ENCODE measurements at regions not wholly inside any gene's neighbourhood (a gene's known extent, or its start where the extent isn't known, plus 50 kb on each side); places are given as distances from the start of the nearest gene placed in this dataset.

DNA sequence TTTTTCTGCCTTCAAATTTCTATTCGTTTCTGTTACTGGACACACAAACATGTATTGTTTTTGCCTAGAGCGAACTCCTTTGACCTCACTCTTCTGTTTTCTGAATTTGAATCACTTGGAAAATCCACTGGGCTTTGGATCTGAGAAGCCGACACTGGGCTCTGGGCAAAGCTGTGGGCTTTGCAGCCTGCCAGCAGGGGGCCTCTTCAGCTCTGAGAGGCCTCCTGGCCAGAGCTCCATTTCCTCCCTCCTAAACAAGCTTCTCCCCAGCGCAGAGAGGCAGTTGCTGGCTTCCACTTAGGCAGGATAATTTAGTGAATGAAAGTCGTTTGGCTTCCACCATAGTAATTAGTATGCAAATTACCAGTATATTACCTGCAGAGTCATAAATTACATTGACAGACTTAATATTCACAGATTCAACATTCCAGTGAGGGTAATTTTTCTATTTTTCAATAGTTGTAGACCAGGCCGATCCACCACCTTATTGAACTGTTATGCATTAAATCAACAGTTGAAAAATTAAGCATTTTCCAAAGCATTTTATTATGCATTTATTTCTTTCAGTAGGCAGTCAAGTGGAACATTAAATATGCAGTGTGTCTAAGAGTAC is 104.0 kb upstream of the ZNF366 start (continued):
- TF ChIP-seq, protein P1, sequence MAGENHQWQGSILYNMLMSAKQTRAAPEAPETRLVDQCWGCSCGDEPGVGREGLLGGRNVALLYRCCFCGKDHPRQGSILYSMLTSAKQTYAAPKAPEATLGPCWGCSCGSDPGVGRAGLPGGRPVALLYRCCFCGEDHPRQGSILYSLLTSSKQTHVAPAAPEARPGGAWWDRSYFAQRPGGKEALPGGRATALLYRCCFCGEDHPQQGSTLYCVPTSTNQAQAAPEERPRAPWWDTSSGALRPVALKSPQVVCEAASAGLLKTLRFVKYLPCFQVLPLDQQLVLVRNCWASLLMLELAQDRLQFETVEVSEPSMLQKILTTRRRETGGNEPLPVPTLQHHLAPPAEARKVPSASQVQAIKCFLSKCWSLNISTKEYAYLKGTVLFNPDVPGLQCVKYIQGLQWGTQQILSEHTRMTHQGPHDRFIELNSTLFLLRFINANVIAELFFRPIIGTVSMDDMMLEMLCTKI (IDR thresholded peaks at IDR 0.05; ENCODE audit: partially characterized antibody): no peak
- TF ChIP-seq NR2C2 (CRISPR knock-in tag; IDR thresholded peaks at IDR 0.05): no peak
- no peak for TF ChIP-seq NR2C2 (tag; IDR thresholded peaks at IDR 0.05)
- TF ChIP-seq KAT8 (IDR thresholded peaks at IDR 0.05; ENCODE audit: low read depth): no peak
- TF ChIP-seq SMAD4 (CRISPR knock-in tag; conservative IDR thresholded peaks at IDR 0.05): no peak
- TF ChIP-seq TSC22D4 (tag; IDR thresholded peaks at IDR 0.05): no peak
- TF ChIP-seq HMG20A (CRISPR knock-in tag; conservative IDR thresholded peaks at IDR 0.05): no peak
- TF ChIP-seq, protein P2, sequence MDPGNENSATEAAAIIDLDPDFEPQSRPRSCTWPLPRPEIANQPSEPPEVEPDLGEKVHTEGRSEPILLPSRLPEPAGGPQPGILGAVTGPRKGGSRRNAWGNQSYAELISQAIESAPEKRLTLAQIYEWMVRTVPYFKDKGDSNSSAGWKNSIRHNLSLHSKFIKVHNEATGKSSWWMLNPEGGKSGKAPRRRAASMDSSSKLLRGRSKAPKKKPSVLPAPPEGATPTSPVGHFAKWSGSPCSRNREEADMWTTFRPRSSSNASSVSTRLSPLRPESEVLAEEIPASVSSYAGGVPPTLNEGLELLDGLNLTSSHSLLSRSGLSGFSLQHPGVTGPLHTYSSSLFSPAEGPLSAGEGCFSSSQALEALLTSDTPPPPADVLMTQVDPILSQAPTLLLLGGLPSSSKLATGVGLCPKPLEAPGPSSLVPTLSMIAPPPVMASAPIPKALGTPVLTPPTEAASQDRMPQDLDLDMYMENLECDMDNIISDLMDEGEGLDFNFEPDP (CRISPR knock-in tag; IDR thresholded peaks at IDR 0.05): no peak
- TF ChIP-seq, protein P3, sequence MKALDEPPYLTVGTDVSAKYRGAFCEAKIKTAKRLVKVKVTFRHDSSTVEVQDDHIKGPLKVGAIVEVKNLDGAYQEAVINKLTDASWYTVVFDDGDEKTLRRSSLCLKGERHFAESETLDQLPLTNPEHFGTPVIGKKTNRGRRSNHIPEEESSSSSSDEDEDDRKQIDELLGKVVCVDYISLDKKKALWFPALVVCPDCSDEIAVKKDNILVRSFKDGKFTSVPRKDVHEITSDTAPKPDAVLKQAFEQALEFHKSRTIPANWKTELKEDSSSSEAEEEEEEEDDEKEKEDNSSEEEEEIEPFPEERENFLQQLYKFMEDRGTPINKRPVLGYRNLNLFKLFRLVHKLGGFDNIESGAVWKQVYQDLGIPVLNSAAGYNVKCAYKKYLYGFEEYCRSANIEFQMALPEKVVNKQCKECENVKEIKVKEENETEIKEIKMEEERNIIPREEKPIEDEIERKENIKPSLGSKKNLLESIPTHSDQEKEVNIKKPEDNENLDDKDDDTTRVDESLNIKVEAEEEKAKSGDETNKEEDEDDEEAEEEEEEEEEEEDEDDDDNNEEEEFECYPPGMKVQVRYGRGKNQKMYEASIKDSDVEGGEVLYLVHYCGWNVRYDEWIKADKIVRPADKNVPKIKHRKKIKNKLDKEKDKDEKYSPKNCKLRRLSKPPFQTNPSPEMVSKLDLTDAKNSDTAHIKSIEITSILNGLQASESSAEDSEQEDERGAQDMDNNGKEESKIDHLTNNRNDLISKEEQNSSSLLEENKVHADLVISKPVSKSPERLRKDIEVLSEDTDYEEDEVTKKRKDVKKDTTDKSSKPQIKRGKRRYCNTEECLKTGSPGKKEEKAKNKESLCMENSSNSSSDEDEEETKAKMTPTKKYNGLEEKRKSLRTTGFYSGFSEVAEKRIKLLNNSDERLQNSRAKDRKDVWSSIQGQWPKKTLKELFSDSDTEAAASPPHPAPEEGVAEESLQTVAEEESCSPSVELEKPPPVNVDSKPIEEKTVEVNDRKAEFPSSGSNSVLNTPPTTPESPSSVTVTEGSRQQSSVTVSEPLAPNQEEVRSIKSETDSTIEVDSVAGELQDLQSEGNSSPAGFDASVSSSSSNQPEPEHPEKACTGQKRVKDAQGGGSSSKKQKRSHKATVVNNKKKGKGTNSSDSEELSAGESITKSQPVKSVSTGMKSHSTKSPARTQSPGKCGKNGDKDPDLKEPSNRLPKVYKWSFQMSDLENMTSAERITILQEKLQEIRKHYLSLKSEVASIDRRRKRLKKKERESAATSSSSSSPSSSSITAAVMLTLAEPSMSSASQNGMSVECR (CRISPR knock-in tag; IDR thresholded peaks at IDR 0.05): no peak
- TF ChIP-seq, protein P4, sequence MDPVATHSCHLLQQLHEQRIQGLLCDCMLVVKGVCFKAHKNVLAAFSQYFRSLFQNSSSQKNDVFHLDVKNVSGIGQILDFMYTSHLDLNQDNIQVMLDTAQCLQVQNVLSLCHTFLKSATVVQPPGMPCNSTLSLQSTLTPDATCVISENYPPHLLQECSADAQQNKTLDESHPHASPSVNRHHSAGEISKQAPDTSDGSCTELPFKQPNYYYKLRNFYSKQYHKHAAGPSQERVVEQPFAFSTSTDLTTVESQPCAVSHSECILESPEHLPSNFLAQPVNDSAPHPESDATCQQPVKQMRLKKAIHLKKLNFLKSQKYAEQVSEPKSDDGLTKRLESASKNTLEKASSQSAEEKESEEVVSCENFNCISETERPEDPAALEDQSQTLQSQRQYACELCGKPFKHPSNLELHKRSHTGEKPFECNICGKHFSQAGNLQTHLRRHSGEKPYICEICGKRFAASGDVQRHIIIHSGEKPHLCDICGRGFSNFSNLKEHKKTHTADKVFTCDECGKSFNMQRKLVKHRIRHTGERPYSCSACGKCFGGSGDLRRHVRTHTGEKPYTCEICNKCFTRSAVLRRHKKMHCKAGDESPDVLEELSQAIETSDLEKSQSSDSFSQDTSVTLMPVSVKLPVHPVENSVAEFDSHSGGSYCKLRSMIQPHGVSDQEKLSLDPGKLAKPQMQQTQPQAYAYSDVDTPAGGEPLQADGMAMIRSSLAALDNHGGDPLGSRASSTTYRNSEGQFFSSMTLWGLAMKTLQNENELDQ (CRISPR knock-in tag; IDR thresholded peaks at IDR 0.05; ENCODE audit: borderline replicate concordance): no peak
- TF ChIP-seq POLR3A (IDR thresholded peaks at IDR 0.05; ENCODE audit: borderline replicate concordance, extremely low read depth, insufficient read depth, insufficient read length): no peak
- TF ChIP-seq, protein P5, sequence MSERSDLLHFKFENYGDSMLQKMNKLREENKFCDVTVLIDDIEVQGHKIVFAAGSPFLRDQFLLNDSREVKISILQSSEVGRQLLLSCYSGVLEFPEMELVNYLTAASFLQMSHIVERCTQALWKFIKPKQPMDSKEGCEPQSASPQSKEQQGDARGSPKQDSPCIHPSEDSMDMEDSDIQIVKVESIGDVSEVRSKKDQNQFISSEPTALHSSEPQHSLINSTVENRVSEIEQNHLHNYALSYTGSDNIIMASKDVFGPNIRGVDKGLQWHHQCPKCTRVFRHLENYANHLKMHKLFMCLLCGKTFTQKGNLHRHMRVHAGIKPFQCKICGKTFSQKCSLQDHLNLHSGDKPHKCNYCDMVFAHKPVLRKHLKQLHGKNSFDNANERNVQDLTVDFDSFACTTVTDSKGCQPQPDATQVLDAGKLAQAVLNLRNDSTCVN (CRISPR knock-in tag; IDR thresholded peaks at IDR 0.05): no peak
- no peak for TF ChIP-seq BRF1 (IDR thresholded peaks at IDR 0.05; ENCODE audit: borderline replicate concordance, extremely low read depth, insufficient read length)
- TF ChIP-seq SMC3 (conservative IDR thresholded peaks at IDR 0.05; ENCODE audit: insufficient read depth, low read depth, low read length): peak; percentile 75
